GM12873 (cell line): ENCODE measurements at regions not wholly inside any gene's neighbourhood (a gene's known extent, or its start where the extent isn't known, plus 50 kb on each side); places are given as distances from the start of the nearest gene placed in this dataset.

Source experiments
- TF ChIP-seq, protein P1 (sequence below): IDR thresholded peaks from 2 replicates; pipeline ENCODE4 v1.5.1; 2012; ENCODE audit warnings: low read depth, mild to moderate bottlenecking, moderate library complexity, low read length, control low read depth; ENCODE audit not compliant: insufficient read depth; ENCODE audit errors: missing control alignments

DNA sequence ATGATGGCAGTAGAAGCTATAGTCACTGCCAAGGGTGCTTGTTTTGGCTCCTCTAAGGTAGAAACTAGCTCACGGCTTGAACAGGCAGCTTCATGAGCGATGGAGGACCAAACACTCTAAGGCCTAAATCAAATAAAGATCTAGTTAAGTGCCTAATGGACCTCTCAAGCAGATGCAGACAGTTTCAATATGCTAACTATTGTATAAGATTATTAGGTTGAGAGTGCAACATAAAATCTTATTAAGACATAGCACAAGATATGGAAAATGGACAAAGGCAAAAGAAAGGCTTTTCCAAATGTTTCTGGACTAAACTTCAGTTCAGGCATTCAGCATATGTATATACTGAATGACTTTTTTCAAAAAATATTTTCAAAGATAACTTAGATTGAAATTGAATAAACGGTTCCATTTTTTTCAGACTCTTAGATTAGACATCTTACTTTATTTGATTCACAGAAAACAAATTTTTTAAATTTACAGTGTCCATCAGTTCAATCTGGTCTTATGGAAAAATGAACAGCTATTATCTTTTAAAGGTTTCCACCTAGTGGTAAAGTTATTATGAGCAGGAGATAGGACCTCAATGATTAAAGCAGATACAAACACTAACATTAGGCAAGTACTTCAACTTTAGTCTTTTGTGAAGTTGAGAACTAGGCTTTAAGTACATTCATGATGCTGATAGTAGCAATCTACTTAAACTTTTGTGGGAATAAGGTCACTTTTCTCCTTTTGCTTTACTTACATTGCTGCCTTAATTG, 1167.7 kb downstream of the MAT2B start:
- TF ChIP-seq, protein P1, sequence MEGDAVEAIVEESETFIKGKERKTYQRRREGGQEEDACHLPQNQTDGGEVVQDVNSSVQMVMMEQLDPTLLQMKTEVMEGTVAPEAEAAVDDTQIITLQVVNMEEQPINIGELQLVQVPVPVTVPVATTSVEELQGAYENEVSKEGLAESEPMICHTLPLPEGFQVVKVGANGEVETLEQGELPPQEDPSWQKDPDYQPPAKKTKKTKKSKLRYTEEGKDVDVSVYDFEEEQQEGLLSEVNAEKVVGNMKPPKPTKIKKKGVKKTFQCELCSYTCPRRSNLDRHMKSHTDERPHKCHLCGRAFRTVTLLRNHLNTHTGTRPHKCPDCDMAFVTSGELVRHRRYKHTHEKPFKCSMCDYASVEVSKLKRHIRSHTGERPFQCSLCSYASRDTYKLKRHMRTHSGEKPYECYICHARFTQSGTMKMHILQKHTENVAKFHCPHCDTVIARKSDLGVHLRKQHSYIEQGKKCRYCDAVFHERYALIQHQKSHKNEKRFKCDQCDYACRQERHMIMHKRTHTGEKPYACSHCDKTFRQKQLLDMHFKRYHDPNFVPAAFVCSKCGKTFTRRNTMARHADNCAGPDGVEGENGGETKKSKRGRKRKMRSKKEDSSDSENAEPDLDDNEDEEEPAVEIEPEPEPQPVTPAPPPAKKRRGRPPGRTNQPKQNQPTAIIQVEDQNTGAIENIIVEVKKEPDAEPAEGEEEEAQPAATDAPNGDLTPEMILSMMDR = peak; percentile 9

DNA sequence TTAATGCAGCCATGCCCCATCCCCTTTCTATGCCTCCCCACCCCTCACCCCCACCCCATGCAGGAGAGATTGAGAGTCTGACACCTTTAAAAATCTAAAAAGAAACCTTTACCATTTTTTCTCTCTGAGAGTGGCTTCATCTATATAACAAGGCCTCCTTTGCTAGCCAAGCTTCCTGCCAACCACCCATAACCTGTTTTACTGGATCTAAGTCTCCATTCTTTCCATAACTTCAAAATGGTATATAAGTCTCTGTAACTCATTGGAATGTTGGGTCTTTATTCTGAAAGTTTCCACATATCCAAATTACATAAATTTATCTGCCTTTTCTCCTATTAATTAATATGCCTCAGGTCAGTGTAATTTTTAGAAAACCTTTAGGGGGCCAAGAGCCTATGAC, 1174.0 kb downstream of the MAT2B start:
- TF ChIP-seq, protein P1 = no peak

DNA sequence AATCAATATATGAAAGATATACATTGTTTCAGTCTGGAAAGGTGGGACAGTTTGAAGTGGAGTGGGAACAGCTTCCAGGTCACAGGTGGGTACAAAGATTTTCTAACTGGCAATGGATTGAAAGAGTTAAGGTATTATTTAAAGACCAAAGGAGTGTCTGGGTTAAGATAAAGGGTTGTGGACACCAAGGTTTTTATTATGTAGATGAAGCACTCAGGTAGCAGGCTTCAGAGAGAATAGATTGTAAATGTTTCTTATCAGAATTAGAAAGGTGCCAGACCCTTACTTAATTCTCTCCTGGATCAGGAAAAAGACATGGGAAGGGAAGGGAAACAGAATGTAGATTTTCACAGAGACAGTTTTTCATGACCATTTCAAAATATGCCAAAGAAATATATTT, 1174.8 kb downstream of the MAT2B start:
- TF ChIP-seq, protein P1 = no peak

DNA sequence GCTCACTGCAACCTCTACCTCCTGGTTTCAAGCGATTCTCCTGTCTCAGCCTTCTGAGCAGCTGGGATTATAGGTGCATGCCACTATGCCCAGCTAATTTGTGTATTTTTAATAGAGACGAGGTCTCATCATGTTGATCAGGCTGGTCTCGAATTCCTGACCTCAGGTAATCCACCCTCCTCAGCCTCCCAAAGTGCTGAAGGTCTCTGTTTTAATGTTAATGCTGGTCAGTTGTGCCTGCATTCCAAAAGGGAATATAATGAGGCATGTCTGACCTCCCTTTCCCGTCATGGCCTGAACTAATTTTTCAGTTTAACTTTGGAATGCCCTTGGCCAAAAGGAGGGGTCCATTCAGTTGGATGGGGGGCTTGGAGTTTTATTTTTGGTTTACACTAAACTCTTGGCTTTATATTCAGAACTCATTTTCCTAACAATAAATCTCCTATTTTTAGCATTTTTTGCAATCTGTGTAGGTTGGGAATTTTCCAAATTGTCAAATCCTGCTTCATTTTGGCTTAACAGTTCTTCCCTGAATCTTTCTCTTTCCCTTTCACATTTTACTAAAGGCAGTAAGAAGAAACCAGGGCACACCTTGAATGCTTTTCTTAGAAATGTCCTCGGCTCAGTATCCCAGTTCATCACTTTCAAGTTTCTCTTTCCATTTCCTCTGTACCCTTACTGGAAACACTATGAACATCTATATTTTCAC, 1175.5 kb downstream of the MAT2B start:
- TF ChIP-seq, protein P1 = no peak

DNA sequence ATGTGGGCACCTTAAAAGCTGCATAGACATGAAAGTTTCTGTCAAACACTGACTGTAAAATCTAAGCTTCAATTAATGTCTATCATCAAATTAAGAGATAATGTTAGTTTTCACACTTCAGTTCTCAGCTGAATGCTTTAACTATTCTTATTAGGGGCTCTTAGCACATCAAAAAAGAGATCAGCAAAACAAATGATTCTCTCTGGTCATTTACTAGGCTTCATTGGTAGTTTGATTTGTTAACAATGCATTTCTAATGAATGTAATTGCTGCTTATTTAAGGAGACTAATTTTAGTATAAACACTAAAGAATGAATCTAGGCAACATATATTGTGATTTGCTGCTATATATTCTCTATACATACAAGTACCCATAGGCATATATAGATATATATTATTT, 1182.0 kb downstream of the MAT2B start:
- TF ChIP-seq, protein P1 = no peak

DNA sequence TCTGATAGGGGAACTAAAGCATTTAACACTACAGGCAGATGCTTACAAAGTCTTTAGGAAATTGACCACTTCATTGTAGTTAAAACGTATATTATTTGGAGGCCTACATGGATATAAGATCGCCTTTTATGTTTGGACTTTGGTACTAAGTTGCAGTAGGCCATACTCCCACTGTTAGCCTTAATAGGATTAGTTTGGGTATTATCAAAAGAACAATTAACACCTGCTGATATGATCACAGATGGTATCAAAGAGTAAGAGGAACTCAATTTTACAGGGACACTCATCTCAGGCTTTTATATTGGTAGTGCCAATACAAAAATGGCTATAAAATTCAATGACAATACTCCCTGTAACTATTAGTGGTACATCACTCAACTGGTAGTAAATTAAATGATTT, 1183.0 kb downstream of the MAT2B start:
- TF ChIP-seq, protein P1 = no peak

DNA sequence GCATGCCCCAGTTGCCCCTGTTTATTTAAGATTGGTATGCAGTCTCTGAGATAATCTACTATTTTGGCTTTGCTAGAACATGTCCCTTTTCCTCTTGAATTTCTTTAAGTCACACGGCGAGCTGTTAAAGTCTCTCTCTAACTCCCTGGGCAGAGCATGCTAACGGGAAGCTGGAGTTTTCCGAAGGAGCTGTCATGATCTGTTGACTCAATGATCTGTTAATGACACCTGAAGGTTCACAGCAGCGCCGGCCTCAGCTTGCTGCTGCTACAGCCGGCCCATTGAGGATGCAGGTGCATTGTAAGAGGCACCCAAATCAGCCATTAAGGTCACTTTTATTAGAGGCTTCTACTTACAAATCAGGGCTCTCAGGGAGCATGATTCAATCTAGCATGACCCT, 1203.4 kb downstream of the MAT2B start:
- TF ChIP-seq, protein P1 = no peak
